ENCODE measurements at regions not wholly inside any gene's neighbourhood (a gene's known extent, or its start where the extent isn't known, plus 50 kb on each side); places are given as distances from the start of the nearest gene placed in this dataset.

- TF ChIP-seq DEAF1 (CRISPR knock-in tag; IDR thresholded peaks at IDR 0.05), result 0 out of 2 replicates have a peak, but pooled peaks have one; percentile 30
- peak; percentile 19 for TF ChIP-seq HDAC3 (IDR thresholded peaks at IDR 0.05; ENCODE audit: borderline replicate concordance, partially characterized antibody)
- TF ChIP-seq TSHZ1 (CRISPR knock-in tag; IDR thresholded peaks at IDR 0.05), result 0 out of 2 replicates have a peak, but pooled peaks have one; percentile 5
- no peak for TF ChIP-seq HNRNPK (IDR thresholded peaks at IDR 0.05; ENCODE audit: low read depth, low read length, poor library complexity, severe bottlenecking)
- peak in 1 of 2 experiments; percentile 73; a peak in 2 of 4 replicates for TF ChIP-seq ZNF639 (CRISPR knock-in tag; conservative IDR thresholded peaks at IDR 0.05 in 1 of 2, IDR thresholded peaks at IDR 0.05 in 1 of 2)
- peak; percentile 32; the same call in 1 of the 2 replicates for TF ChIP-seq FOXM1 (IDR thresholded peaks at IDR 0.05; ENCODE audit: low read depth)
- TF ChIP-seq FOXM1 (CRISPR knock-in tag; IDR thresholded peaks at IDR 0.05; ENCODE audit: low read depth), result no peak
- TF ChIP-seq ZFP36 (IDR thresholded peaks at IDR 0.05; ENCODE audit: low read depth, low read length, partially characterized antibody), result peak; percentile 99
- TF ChIP-seq SMARCC2 (IDR thresholded peaks at IDR 0.05; ENCODE audit: low read depth), result peak; percentile 29; the same call in 1 of the 2 replicates
- no peak for TF ChIP-seq ZNF445 (CRISPR knock-in tag; IDR thresholded peaks at IDR 0.05; ENCODE audit: low read depth)
- no peak for TF ChIP-seq THAP7 (CRISPR knock-in tag; IDR thresholded peaks at IDR 0.05)
- TF ChIP-seq LCOR (CRISPR knock-in tag; IDR thresholded peaks at IDR 0.05), result no peak
- peak; percentile 54; the same call in 1 of the 2 replicates for TF ChIP-seq ZNF134 (CRISPR knock-in tag; conservative IDR thresholded peaks at IDR 0.05)
- TF ChIP-seq ZBTB1 (CRISPR knock-in tag; IDR thresholded peaks at IDR 0.05; ENCODE audit: borderline replicate concordance, low read depth), result no peak
- no peak for TF ChIP-seq ZFX (CRISPR knock-in tag; IDR thresholded peaks at IDR 0.05)
- TF ChIP-seq SOX6 (IDR thresholded peaks at IDR 0.05), result 0 out of 2 replicates have a peak, but pooled peaks have one; percentile 57
- no peak for TF ChIP-seq KLF1 (tag; IDR thresholded peaks at IDR 0.05)
- no peak for TF ChIP-seq HNRNPLL (IDR thresholded peaks at IDR 0.05; ENCODE audit: low read depth, low read length, poor library complexity, severe bottlenecking)
- 0 out of 2 replicates have a peak, but pooled peaks have one; percentile 7 for TF ChIP-seq ZNF316 (IDR thresholded peaks at IDR 0.05)
Measured at GRCh38 chr5:173671121-173671949, 54.9 kb upstream of the BOD1 start (continued).

Measured in K562 (cell line).